GM18873 (cell line): ENCODE measurements at regions not wholly inside any gene's neighbourhood (a gene's known extent, or its start where the extent isn't known, plus 50 kb on each side); places are given as distances from the start of the nearest gene placed in this dataset.

Source experiments
- ATAC-seq: cut with Tn5 transposase; IDR thresholded peaks from one replicate; pipeline ENCODE4 v1.9.1; 2021; ENCODE audit warnings: mild to moderate bottlenecking, moderate library complexity, moderate number of reproducible peaks; ENCODE audit not compliant: unreplicated experiment, low FRiP score

DNA sequence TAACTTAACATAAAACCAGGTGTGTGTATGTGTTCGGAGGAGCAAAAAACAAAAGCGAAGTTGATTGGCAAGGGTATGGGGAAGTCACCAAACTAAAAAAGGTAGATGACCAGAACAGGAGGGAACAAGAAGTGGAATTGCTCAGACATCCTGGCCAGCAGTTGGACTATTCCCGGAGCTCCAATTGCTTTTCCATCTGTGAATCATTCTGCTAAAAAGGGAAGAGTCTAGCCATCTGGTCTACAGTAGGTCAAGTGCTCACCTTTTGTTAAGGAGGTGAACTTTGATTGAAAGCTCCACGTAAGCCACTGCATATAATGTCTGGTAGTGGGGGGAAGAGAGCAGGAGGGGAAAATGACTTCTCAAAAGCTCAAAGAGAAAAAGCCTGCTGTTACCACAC lies 50.0 kb upstream of the BET1 start:
- ATAC-seq: no peak

GRCh38 chr7:94055963-94056362 lies 51.8 kb upstream of the BET1 start:
- ATAC-seq: no peak

DNA sequence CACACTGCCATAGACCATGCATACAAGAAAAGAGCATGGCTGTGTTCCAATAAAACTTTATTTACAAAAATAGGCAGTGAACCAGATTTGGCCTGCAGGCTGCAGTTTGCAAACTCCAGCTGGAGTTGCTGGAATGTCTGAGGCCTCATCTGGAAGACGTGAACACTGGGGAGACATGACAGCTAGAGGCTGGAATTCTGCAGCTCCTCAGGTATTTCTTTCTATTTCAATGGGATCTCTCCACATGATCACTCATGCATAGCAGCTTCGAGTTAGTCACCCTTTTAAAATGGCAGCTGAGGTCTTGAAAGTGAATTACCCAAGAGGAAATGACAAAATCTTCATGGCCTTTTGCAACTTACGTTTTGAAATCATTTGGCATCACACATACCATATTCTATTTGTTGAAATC lies 52.6 kb upstream of the BET1 start:
- ATAC-seq: no peak

DNA sequence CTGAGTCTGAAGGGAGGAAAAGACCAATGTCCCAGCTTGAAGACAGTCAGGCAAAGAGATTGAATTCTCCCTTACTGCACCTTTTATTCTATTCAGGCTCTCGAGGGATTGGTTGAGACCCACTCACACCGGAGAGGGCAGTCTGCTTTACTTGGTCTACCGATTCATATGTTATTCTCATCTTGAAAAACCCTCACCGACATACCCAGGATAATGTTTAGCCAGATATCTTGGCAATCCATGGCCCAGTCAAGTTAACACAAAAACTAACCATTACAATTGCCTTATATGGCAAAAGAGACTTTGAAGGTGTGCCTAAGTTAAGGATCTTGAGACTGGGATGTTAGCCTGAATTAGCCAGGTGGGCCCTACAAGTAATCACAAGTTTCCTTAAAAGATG lies 53.8 kb upstream of the BET1 start:
- ATAC-seq: no peak

GRCh38 chr7:94059746-94060145 lies 55.6 kb upstream of the BET1 start:
- no peak for ATAC-seq

DNA sequence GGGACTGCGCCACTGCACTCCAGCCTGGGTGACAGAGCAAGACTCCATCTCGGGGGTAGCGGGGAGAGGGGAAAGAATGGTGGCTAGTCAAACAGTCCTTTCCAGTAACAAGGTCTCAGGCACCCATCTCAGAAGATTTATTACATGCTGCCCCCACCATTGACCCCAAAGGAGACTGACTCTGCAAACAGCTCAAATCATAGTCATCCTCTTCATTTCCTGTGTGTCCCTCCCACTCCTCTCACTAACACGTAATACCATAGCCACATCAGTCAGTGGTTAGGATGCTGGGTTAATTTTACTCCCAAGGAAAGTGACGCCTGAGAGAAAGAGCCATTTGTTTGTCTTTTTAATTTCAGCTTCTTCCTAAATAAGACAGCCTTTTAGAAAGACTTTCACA lies 56.6 kb upstream of the BET1 start:
- ATAC-seq: no peak

- no peak for ATAC-seq
These were observed 57.2 kb upstream of the BET1 start for GRCh38 chr7:94061326-94061725.

- no peak for ATAC-seq
These were observed 58.2 kb upstream of the BET1 start for GRCh38 chr7:94062372-94062771.

- no peak for ATAC-seq
These were observed 60.5 kb upstream of the BET1 start for GRCh38 chr7:94064541-94065191.

- no peak for ATAC-seq
These were observed 62.9 kb upstream of the BET1 start for GRCh38 chr7:94067047-94067446.

GRCh38 chr7:94067506-94067905 lies 63.4 kb upstream of the BET1 start:
- no peak for ATAC-seq

DNA sequence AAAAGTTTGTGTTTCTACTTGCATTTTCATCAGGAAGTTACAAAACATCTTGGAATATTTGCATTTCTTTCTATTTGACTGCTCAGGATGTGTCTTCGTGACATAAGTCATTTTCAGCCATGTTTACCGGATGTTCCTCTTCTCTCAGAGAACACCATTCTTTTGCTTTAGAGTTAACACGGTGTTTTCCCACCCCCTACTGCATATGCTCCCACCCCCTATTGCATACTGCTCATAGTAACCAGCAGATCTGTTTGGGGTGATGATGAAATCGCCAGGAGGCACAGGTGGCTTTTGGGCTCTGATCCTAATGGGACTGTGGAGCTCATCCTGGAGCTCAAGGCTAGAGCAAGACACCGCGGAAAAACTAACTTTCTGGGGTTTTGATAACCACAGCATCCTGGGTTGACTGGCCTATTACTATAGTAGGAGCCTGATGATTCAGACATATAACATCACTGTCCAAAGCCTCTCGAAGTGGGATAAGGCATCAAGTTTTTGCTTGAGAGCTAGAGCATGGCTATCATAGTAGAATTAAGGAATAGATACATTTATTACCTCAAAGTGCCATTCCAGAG lies 65.1 kb upstream of the BET1 start:
- ATAC-seq: peak; percentile 83

- ATAC-seq: no peak
These were observed 76.4 kb upstream of the BET1 start for GRCh38 chr7:94080551-94080950.

DNA sequence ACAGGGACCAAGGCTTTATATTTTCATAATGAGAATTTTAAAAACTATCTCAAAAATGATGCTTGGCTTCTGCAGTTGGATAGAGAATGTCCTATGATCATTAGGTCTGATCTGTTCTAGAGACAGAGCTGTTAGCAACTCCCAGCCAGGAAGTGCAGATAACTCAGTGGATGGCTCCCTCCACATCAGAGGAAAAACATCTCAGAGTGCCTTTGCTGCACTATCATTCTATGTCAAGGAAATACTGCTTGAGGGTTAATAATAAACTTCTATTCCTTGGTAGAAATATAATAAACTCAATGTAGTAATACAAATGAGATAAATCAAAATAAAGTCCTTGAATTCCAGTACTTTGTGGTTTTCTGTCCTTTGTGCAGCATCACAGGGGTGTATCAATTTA lies 78.0 kb upstream of the BET1 start:
- ATAC-seq: no peak

DNA sequence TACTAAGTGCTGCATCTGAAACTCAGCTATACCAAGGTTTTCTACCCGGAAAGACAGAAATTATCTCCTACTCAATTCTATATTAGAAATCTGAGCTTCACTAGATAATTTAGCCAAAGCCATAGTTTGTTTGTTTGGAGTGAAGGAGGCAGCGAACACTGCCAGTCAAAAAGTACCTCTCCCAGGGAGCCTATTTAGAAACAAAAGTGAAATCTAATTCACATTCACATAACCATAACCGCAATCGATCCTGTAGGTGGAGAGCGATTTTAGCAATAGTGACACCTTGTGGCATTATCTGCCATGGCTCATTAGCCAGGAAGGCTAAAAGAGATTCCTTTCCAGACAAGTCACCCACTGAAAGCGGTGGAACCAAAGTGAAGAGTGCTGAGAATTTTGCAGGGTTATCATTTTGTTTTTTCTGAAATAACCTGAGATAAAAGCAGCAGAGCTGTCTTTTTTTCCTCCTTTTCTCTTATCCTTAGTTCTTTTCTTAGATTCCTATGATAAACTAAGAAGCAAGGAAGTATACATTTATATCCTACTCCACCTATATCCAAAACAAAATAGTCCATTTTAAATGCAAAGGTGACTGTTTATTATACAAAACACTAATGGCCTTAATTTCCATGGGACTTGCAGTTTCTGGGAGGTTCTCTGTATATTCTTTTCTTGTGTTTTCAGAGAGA lies 83.7 kb upstream of the BET1 start:
- peak; percentile 99 for ATAC-seq

DNA sequence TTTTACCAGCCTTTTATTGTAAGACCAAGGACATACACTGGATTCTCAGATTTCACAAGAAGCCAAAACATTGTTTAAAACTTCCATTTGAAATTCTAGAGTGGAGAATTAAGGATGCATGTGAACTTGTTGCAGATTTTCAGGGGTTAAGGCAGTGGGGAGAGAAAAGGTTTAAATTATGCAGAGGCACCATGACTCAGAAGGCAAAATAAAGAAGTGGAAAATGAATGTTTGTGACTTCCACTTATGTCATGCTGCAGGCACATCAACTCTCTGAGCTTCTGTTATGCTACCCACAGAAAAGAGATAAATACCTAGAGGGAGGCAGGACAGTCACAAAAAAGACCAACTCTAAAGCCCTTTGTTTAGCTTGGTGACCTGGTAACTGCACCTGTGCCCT lies 84.4 kb upstream of the BET1 start:
- ATAC-seq: no peak

GRCh38 chr7:94089806-94090205 lies 85.7 kb upstream of the BET1 start:
- no peak for ATAC-seq

- no peak for ATAC-seq
These were observed 88.8 kb upstream of the BET1 start for GRCh38 chr7:94092980-94093379.

GRCh38 chr7:94094298-94094697 lies 90.1 kb upstream of the BET1 start:
- ATAC-seq: no peak

DNA sequence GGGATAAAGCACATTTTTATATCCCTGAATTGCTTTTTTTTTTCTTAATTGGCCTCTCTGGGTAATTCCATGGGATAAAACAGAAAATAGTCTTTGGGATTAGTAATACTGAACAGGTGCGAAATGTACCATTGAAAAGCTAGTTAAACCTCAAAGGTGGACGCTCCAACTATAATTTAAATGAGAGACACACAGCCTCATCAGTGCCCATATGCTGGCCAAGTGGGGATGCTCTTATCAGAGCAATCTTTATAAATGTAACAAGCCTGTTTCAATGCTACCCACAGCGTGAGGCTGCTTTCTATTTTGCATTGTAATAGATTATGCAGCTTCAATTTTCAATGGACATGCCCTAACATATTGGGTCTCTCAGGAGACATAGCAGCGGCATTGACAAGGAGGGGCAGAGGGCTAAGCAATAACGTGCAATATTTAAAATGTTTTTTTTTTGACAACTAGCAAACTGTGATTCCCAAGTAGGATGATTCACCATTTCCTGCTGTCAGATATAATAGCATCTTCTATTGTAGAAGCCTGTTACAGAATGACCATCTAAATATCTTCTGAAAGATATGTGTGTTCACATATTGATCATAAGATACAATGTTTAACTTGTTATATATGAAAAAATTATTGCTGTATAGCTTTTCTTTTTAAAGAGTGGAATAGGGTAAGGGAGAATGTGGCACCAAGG lies 91.3 kb upstream of the BET1 start:
- no peak for ATAC-seq

- ATAC-seq: no peak
These were observed 95.5 kb upstream of the BET1 start for GRCh38 chr7:94099679-94100078.
